NCI-H82 treated with DMSO at 0.1 percent for 48 hours (cell line): ENCODE measurements at regions not wholly inside any gene's neighbourhood (a gene's known extent, or its start where the extent isn't known, plus 50 kb on each side); places are given as distances from the start of the nearest gene placed in this dataset.

Source experiments
- DNase-seq: peaks from one replicate; lab custom pipeline; 2025; ENCODE audit not compliant: unreplicated experiment; lab: John Stamatoyannopoulos, UW

DNA sequence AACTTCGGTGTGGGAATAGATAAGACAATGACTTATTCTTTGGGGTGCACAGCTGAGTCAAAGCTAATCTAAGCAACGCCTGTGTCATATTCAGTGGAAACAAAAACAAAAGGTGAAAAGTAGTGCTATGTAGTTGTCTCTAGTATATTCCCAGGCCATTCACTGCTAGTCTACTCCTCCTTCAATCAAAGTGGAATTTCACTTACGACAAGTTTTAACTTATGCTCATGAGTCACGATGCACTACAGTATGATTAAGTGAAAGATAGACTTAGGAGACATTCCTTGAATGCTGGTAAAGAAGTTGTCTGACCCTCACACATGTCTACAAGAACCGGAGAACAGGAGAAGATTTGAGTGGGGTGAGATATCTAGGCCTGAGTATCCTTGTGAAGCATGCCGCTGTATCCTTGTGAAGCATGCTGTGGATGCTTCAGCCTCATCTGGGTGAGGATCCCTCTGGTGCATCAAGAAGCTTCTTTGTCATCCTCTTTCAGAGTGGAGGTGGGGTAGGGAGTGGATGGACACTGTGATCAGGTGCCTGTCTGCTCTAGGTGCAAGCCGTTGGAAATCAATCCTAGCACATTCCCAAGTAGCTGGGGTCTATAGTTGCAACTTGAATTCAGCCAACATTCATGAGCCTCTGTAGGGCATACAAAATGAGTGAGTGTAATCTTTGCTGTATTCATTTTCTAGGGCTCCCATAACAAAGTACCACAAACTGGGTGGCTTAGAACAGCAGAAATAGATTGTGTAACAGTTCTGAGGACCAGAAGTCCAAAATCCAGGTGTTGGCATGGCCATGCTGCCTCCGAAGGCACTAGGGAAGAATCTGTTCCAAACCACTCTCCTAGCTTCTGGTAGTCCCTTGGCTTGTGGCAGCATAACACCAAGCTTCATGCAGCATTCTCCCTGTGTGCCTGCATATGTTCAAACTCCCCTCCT, 173.5 kb upstream of the FN1 start:
- no peak for DNase-seq

DNA sequence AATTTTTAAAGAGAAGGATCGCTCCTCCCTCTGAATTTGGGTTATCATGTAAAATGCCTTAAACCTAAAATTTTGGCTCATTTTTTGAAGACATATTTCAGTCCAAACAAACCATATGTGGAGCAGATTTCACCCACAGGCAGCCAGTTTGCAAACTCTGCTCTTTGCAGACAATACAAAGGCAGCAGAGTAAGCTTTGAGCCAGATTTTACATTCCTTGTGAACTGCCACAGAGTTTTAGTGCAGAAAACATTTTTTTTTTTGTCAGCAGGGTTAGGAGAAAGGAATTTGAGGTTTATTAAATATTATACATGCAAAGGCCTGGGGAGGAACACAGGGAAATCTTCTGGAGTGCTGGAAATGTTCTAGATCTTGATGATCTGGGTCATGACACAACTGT, 171.9 kb upstream of the FN1 start:
- DNase-seq: no peak

- no peak for DNase-seq
Observed at GRCh38 chr2:215606219-215606618, 170.4 kb upstream of the FN1 start.

- DNase-seq: no peak
Observed at GRCh38 chr2:215605214-215605613, 169.3 kb upstream of the FN1 start.

GRCh38 chr2:215604606-215605005, 168.7 kb upstream of the FN1 start:
- DNase-seq: no peak

GRCh38 chr2:215603440-215603839, 167.6 kb upstream of the FN1 start:
- DNase-seq: no peak

DNA sequence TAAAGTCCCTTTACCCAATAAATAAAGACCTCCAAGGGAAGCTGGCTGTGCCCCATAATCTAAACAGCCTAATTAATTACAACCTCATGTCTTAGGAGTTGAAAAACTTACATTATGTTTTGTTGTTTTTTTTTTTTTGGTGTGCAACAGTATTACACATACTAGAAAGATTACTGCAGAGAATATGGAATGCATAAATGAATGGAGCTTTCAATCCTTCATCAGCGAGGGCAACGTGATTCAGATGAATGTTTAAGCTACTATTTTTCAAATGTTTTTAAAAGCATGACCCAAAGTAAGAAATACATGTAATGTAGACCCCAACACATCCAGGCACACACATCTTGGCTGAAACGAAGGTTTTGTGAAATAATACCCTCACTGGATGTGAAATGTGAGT, 167.1 kb upstream of the FN1 start:
- DNase-seq: no peak

DNA sequence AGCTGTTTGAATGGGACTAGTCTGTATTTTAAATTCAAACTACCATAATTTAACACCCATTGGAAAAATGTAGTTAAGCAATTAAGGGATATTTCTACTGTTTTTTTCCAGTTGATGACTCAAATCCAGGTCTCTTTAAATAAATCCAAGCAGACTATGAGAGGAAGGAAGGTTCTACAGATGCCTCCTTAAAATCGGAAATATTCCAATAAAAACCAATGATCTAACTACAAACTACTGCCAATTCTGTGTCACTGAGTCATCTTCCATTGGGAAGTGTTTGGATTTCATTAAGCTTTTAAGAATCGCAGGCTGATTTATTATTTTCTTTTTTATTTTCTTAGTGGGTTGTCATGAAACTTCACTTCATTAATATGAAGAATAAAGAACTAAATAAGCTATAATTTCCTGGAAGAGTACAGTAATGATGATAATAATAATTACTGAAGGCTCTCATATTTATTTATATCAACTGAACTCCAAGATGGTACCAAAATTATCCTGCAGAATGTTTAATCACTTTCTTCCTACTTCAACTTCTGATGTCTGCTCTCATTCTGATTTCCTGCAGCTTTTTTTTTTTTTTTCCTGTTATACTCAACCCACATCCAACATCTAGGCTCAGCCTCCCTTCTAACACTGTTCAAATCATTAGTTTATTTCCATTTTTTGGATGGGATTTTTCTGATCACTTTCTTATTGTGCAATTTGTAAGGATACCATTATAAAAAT, 166.3 kb upstream of the FN1 start:
- no peak for DNase-seq

- no peak for DNase-seq
Observed at GRCh38 chr2:215601526-215601925, 165.7 kb upstream of the FN1 start.

GRCh38 chr2:215598376-215598975, 162.6 kb upstream of the FN1 start:
- DNase-seq: no peak

- no peak for DNase-seq
Observed at GRCh38 chr2:215597577-215597976, 161.7 kb upstream of the FN1 start.

DNA sequence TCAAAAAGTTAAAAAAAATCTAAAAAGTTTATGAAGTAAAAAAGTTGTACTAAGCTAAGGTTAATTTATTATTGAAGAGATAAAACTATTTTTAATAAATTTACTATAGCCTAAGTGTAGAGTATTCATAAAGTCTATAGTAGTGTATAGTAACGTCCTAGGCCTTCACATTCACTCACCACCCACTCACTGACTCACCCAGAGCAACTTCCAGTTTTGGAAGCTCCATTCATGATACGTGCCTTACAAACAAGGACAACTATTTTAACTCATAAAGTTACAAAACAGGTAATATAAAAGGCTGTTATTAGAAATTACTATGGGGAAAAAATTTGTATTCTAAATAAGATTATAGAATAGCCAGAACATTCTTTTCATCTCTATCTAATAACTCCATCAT, 158.9 kb upstream of the FN1 start:
- DNase-seq: no peak

DNA sequence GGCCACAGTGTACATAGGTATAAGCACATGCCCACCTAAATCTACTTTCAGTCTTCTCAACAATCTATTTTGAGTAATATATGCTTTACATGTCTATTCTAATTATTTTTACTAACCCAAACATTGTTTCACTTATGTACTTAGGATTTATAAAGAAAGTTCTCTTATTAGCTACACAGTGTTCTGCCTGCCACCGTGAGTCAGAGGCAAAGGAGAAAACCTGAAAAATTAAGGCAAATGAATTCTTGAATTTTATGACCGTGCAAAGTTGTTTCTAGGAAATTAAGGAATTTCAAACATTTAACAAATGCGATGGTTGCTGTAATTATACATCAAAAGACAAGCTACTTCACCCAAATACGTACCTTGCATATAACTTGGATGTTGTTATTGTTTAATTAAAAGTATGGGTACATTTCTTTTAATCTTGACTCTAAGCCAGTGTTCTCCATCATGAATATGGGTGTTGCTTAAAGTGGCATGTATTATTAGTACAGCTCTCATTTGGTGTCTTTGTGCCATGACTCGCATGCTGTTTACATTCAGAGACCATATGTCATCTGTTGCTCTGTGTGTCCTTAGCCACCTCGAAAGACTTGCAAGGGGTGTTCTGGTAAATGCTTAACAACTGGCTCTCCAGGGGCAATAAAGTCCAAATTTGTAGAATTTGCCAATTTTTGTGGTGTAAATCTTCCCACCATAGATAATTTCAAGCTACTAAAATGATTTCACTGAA, 154.3 kb upstream of the FN1 start:
- no peak for DNase-seq

- no peak for DNase-seq
Observed at GRCh38 chr2:215583881-215584280, 148.0 kb upstream of the FN1 start.

DNA sequence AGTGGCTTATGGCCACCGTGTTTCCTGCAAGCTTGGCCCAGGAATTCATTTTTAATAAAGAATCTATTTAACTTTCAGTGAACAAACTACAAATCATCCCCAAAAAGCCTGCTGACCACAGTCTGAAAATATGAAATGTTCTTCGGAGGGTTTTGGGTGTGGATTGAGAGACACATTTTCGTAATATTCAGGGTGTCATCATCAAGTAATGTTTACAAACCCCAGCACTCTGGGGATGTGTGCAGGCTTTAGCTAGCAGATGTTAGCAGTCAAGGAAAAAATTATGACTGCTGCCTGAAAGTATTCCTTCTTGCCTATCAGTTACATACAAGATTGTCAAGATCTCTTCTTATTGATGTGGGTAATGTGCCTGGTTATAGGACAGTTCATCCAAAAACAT, 143.9 kb upstream of the FN1 start:
- no peak for DNase-seq

- DNase-seq: no peak
Observed at GRCh38 chr2:215577356-215577755, 141.5 kb upstream of the FN1 start.

- no peak for DNase-seq
Observed at GRCh38 chr2:215576572-215576971, 140.7 kb upstream of the FN1 start.

GRCh38 chr2:215573496-215573895, 137.6 kb upstream of the FN1 start:
- DNase-seq: no peak

- DNase-seq: no peak
Observed at GRCh38 chr2:215572341-215572848, 136.5 kb upstream of the FN1 start.

- DNase-seq: no peak
Observed at GRCh38 chr2:215571689-215572088, 135.8 kb upstream of the FN1 start.

DNA sequence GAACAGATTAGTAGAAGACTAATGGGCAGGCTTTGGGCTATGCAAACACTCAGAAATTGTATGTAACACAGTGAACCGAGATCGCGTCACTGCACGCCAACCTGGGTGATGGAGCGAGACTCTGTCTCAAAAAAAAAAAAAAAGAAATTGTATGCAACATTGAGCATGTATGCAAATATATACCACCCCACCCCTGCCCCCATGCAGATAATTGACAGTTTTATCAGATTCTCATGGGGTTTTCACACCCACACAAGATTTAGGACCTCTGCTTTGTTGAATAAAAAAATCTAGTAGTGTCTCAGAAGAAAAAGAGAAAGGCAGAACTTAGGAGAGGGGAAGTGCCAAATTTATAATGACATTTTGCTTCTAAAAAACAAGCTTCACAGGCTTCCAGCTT, 131.6 kb upstream of the FN1 start:
- no peak for DNase-seq
